ENCODE measurements at regions not wholly inside any gene's neighbourhood (a gene's known extent, or its start where the extent isn't known, plus 50 kb on each side); places are given as distances from the start of the nearest gene placed in this dataset.
A peak's percentile ranks its signal among the peaks of the same experiment; 100 is the strongest.
"Not testable (repeated sequence)": the region's sequence is repeated elsewhere in the genome, so short reads cannot be mapped to it uniquely, and the experiment has no call there.

GRCh38 chr11:112697391-112698178 is 263.6 kb upstream of the NCAM1 start:
- DNase-seq (ENCODE audit: low spot score): peak; percentile 25
- in situ Hi-C loops (cut with HindIII; ENCODE audit: low sequenced_read_pairs): no loop called here

GRCh38 chr11:112705148-112705547 is 256.1 kb upstream of the NCAM1 start:
- in situ Hi-C loops (cut with HindIII; ENCODE audit: low sequenced_read_pairs): no loop called here
- no peak for DNase-seq (ENCODE audit: low spot score)

GRCh38 chr11:112706863-112707262 is 254.4 kb upstream of the NCAM1 start:
- in situ Hi-C loops (cut with HindIII; ENCODE audit: low sequenced_read_pairs): no loop called here
- no peak for DNase-seq (ENCODE audit: low spot score)

- DNase-seq (ENCODE audit: low spot score); in situ Hi-C loops (cut with HindIII; ENCODE audit: low sequenced_read_pairs): not testable (repeated sequence)
Measured at GRCh38 chr11:112714340-112714739, 246.9 kb upstream of the NCAM1 start.

GRCh38 chr11:112715056-112715455 is 246.2 kb upstream of the NCAM1 start:
- no peak for DNase-seq (ENCODE audit: low spot score)
- in situ Hi-C loops (cut with HindIII; ENCODE audit: low sequenced_read_pairs): no loop called here

- in situ Hi-C loops (cut with HindIII; ENCODE audit: low sequenced_read_pairs): no loop called here
- DNase-seq (ENCODE audit: low spot score): no peak
Measured at GRCh38 chr11:112718483-112718882, 242.7 kb upstream of the NCAM1 start.

- in situ Hi-C loops (cut with HindIII; ENCODE audit: low sequenced_read_pairs): no loop called here
- no peak for DNase-seq (ENCODE audit: low spot score)
Measured at GRCh38 chr11:112719736-112720525, 241.3 kb upstream of the NCAM1 start.

GRCh38 chr11:112722148-112722547 is 239.1 kb upstream of the NCAM1 start:
- in situ Hi-C loops (cut with HindIII; ENCODE audit: low sequenced_read_pairs): no loop called here

GRCh38 chr11:112722876-112723275 is 238.3 kb upstream of the NCAM1 start:
- in situ Hi-C loops (cut with HindIII; ENCODE audit: low sequenced_read_pairs): no loop called here
- no peak for DNase-seq (ENCODE audit: low spot score)

More at GRCh38 chr11:112722148-112722547, 239.1 kb upstream of the NCAM1 start:
- DNase-seq (ENCODE audit: low spot score): no peak

- in situ Hi-C loops (cut with HindIII; ENCODE audit: low sequenced_read_pairs): no loop called here
- no peak for DNase-seq (ENCODE audit: low spot score)
Measured at GRCh38 chr11:112723676-112724495, 237.3 kb upstream of the NCAM1 start.

- DNase-seq (ENCODE audit: low spot score): no peak
- in situ Hi-C loops (cut with HindIII; ENCODE audit: low sequenced_read_pairs): no loop called here
Measured at GRCh38 chr11:112724496-112724790, 236.8 kb upstream of the NCAM1 start.

- in situ Hi-C loops (cut with HindIII; ENCODE audit: low sequenced_read_pairs): no loop called here
- DNase-seq (ENCODE audit: low spot score): no peak
Measured at GRCh38 chr11:112725636-112726035, 235.6 kb upstream of the NCAM1 start.

- DNase-seq (ENCODE audit: low spot score): no peak
- in situ Hi-C loops (cut with HindIII; ENCODE audit: low sequenced_read_pairs): no loop called here
Measured at GRCh38 chr11:112727341-112727841, 233.8 kb upstream of the NCAM1 start.

- in situ Hi-C loops (cut with HindIII; ENCODE audit: low sequenced_read_pairs): no loop called here
- no peak for DNase-seq (ENCODE audit: low spot score)
Measured at GRCh38 chr11:112728288-112728687, 232.9 kb upstream of the NCAM1 start.

GRCh38 chr11:112728716-112729115 is 232.5 kb upstream of the NCAM1 start:
- in situ Hi-C loops (cut with HindIII; ENCODE audit: low sequenced_read_pairs): no loop called here
- no peak for DNase-seq (ENCODE audit: low spot score)

- DNase-seq (ENCODE audit: low spot score): no peak
- in situ Hi-C loops (cut with HindIII; ENCODE audit: low sequenced_read_pairs): no loop called here
Measured at GRCh38 chr11:112730591-112730990, 230.6 kb upstream of the NCAM1 start.

- in situ Hi-C loops (cut with HindIII; ENCODE audit: low sequenced_read_pairs): no loop called here
- DNase-seq (ENCODE audit: low spot score): no peak
Measured at GRCh38 chr11:112731538-112731937, 229.7 kb upstream of the NCAM1 start.

- in situ Hi-C loops (cut with HindIII; ENCODE audit: low sequenced_read_pairs): no loop called here
- DNase-seq (ENCODE audit: low spot score): no peak
Measured at GRCh38 chr11:112732031-112732430, 229.2 kb upstream of the NCAM1 start.

GRCh38 chr11:112734207-112734606 is 227.0 kb upstream of the NCAM1 start:
- DNase-seq (ENCODE audit: low spot score): no peak
- in situ Hi-C loops (cut with HindIII; ENCODE audit: low sequenced_read_pairs): no loop called here

- in situ Hi-C loops (cut with HindIII; ENCODE audit: low sequenced_read_pairs): no loop called here
- DNase-seq (ENCODE audit: low spot score): no peak
Measured at GRCh38 chr11:112735470-112735869, 225.8 kb upstream of the NCAM1 start.
